ENCODE measurements at regions not wholly inside any gene's neighbourhood (a gene's known extent, or its start where the extent isn't known, plus 50 kb on each side); places are given as distances from the start of the nearest gene placed in this dataset.

- H3K4me3 ChIP-seq (ENCODE audit: insufficient read depth, low read depth, low read length), result no peak overlapping the region
- Mint-ChIP-seq H3K4me1 (ENCODE audit: low read depth, unreplicated experiment) (peaks cover 3% of the 10 kb centered on the region), H3K4me3 (ENCODE audit: unreplicated experiment) (no peak overlapping the region), H3K27ac (ENCODE audit: unreplicated experiment) (no peak overlapping the region), H3K27me3 (ENCODE audit: low read depth, unreplicated experiment) (peaks cover 51% of the 10 kb centered on the region), H3K9me3 (ENCODE audit: unreplicated experiment) (no peaks in the 10 kb centered on the region), H3K36me3 (ENCODE audit: low read depth, unreplicated experiment) (peaks cover 3% of the 10 kb centered on the region)
- no peaks in the 10 kb centered on the region for H3K79me2 ChIP-seq (ENCODE audit: insufficient read depth, low read length)
- no peak for FAIRE-seq
- H3K9me3 ChIP-seq (ENCODE audit: insufficient read depth, low read depth, low read length), result no peaks in the 10 kb centered on the region
- no peak overlapping the region for H3K4me2 ChIP-seq (ENCODE audit: low read length)
- no peaks in the 10 kb centered on the region for H4K20me1 ChIP-seq (ENCODE audit: insufficient read depth, low read length)
- no peak overlapping the region for H2AFZ ChIP-seq (ENCODE audit: low read depth, low read length)
- H3K27ac ChIP-seq (ENCODE audit: low read depth, low read length), result no peak overlapping the region
- no peak overlapping the region for H3K9ac ChIP-seq (ENCODE audit: low read length)
- peaks cover 7% of the 10 kb centered on the region for H3K27me3 ChIP-seq (ENCODE audit: insufficient read depth, low read length)
- no peak for DNase-seq (ENCODE audit: low read depth)
- H3K36me3 ChIP-seq (ENCODE audit: insufficient read depth, low read length), result no peaks in the 10 kb centered on the region
- TF ChIP-seq EZH2 (IDR thresholded peaks at IDR 0.05; ENCODE audit: insufficient read depth, low read length) (no peak), CTCF (IDR thresholded peaks at IDR 0.05; ENCODE audit: insufficient read depth, low read depth, low read length) (no peak)
- H3K4me1 ChIP-seq (ENCODE audit: insufficient read depth, low read length), result no peaks in the 10 kb centered on the region
Measured at GRCh38 chr1:30325999-30326398, 397.4 kb downstream of the MATN1 start.

- no peaks in the 10 kb centered on the region for H3K36me3 ChIP-seq (ENCODE audit: insufficient read depth, low read length)
- no peak for DNase-seq (ENCODE audit: low read depth)
- no peak overlapping the region for H3K27ac Mint-ChIP-seq (ENCODE audit: unreplicated experiment)
Measured at GRCh38 chr1:30325085-30325935, 398.1 kb downstream of the MATN1 start.

More at GRCh38 chr1:30325085-30325935, 398.1 kb downstream of the MATN1 start:
- TF ChIP-seq CTCF (IDR thresholded peaks at IDR 0.05; ENCODE audit: insufficient read depth, low read depth, low read length), result no peak
- TF ChIP-seq EZH2 (IDR thresholded peaks at IDR 0.05; ENCODE audit: insufficient read depth, low read length), result no peak
- H3K4me3 ChIP-seq (ENCODE audit: insufficient read depth, low read depth, low read length), result no peak overlapping the region
- FAIRE-seq, result no peak
- H2AFZ ChIP-seq (ENCODE audit: low read depth, low read length), result no peak overlapping the region
- no peaks in the 10 kb centered on the region for H3K4me1 ChIP-seq (ENCODE audit: insufficient read depth, low read length)
- H3K9ac ChIP-seq (ENCODE audit: low read length), result no peak overlapping the region
- H3K4me1 Mint-ChIP-seq (ENCODE audit: low read depth, unreplicated experiment), result peaks cover 3% of the 10 kb centered on the region
- H3K27me3 Mint-ChIP-seq (ENCODE audit: low read depth, unreplicated experiment), result peaks cover 56% of the 10 kb centered on the region
- no peaks in the 10 kb centered on the region for H3K79me2 ChIP-seq (ENCODE audit: insufficient read depth, low read length)
- H3K27me3 ChIP-seq (ENCODE audit: insufficient read depth, low read length), result peaks cover 7% of the 10 kb centered on the region
- H3K4me3 Mint-ChIP-seq (ENCODE audit: unreplicated experiment), result no peak overlapping the region
- no peaks in the 10 kb centered on the region for H4K20me1 ChIP-seq (ENCODE audit: insufficient read depth, low read length)
- no peaks in the 10 kb centered on the region for H3K9me3 Mint-ChIP-seq (ENCODE audit: unreplicated experiment)
- H3K4me2 ChIP-seq (ENCODE audit: low read length), result no peak overlapping the region
- peaks cover 3% of the 10 kb centered on the region for H3K36me3 Mint-ChIP-seq (ENCODE audit: low read depth, unreplicated experiment)
- H3K27ac ChIP-seq (ENCODE audit: low read depth, low read length), result no peak overlapping the region
- no peaks in the 10 kb centered on the region for H3K9me3 ChIP-seq (ENCODE audit: insufficient read depth, low read depth, low read length)
